Urinary bladder (tissue), 3 donors: ENCODE measurements at regions not wholly inside any gene's neighbourhood (a gene's known extent, or its start where the extent isn't known, plus 50 kb on each side); places are given as distances from the start of the nearest gene placed in this dataset.
A peak's percentile ranks its signal among the peaks of the same experiment; 100 is the strongest.

Source experiments
- DNase-seq: peaks from one replicate; pipeline ENCODE4 v3.0.0-alpha.2; 2015; ENCODE audit errors: extremely low spot score
- H3K27ac ChIP-seq: one replicate; pipeline ENCODE4 v1.5.1; 2013; ENCODE audit warnings: low read depth, mild to moderate bottlenecking, moderate library complexity
- H3K36me3 ChIP-seq: one replicate; pipeline ENCODE4 v1.6.1; 2013; ENCODE audit warnings: mild to moderate bottlenecking, moderate library complexity; ENCODE audit not compliant: insufficient read depth
- H3K4me1 ChIP-seq: one replicate; pipeline ENCODE4 v1.6.1; 2013; ENCODE audit warnings: mild to moderate bottlenecking, moderate library complexity; ENCODE audit not compliant: insufficient read depth
- H3K4me3 ChIP-seq: one replicate; pipeline ENCODE4 v1.5.1; 2013; ENCODE audit warnings: low read depth, low read length
- WGBS: extraction: QIAGEN DNeasy Blood & Tissue Kit; methylation state at CpG from one replicate; pipeline ENCODE4 v1.1.7; 2013; 5-methylcytosine and 5-hydroxymethylcytosine counted together
- donor health status: healthy with polysubstance abuse.
- donor health status: healthy.

GRCh38 chr13:86095351-86095750 is 296.1 kb upstream of the SLITRK6 start:
- Histone ChIP-seq H3K36me3 (no peaks in the 10 kb centered on the region), H3K4me1 (no peaks in the 10 kb centered on the region), H3K4me3 (no peak overlapping the region), H3K27ac (no peak overlapping the region)
- no peak for DNase-seq
- 72% methylated on average over 3 of the region's 3 CpGs for WGBS

GRCh38 chr13:86090181-86090580 is 291.0 kb upstream of the SLITRK6 start:
- DNase-seq, result no peak
- 31% methylated on average over 2 of the region's 2 CpGs for WGBS
- Histone ChIP-seq H3K4me1 (no peaks in the 10 kb centered on the region), H3K27ac (no peak overlapping the region), H3K4me3 (no peak overlapping the region), H3K36me3 (no peaks in the 10 kb centered on the region)

- Histone ChIP-seq H3K4me1 (no peaks in the 10 kb centered on the region), H3K27ac (no peak overlapping the region), H3K36me3 (no peaks in the 10 kb centered on the region), H3K4me3 (no peak overlapping the region)
- DNase-seq, result no peak
Observed at GRCh38 chr13:86087244-86087643, 288.0 kb upstream of the SLITRK6 start.

GRCh38 chr13:86085890-86086289 is 286.7 kb upstream of the SLITRK6 start:
- H3K4me1 ChIP-seq, result no peaks in the 10 kb centered on the region
- no peak overlapping the region for H3K27ac ChIP-seq
- no peak overlapping the region for H3K4me3 ChIP-seq
- H3K36me3 ChIP-seq, result no peaks in the 10 kb centered on the region
- no peak for DNase-seq

GRCh38 chr13:86082121-86082520 is 282.9 kb upstream of the SLITRK6 start:
- DNase-seq, result no peak
- Histone ChIP-seq H3K36me3 (no peaks in the 10 kb centered on the region), H3K27ac (no peak overlapping the region), H3K4me1 (no peaks in the 10 kb centered on the region), H3K4me3 (no peak overlapping the region)

GRCh38 chr13:86080340-86080995 is 281.2 kb upstream of the SLITRK6 start:
- Histone ChIP-seq H3K36me3 (no peaks in the 10 kb centered on the region), H3K4me3 (no peak overlapping the region), H3K27ac (no peak overlapping the region), H3K4me1 (no peaks in the 10 kb centered on the region)
- DNase-seq, result no peak
- 67% methylated on average over 2 of the region's 2 CpGs for WGBS

GRCh38 chr13:86066611-86067365 is 267.6 kb upstream of the SLITRK6 start:
- WGBS, result 58% methylated on average over 4 of the region's 4 CpGs
- Histone ChIP-seq H3K36me3 (no peaks in the 10 kb centered on the region), H3K27ac (no peak overlapping the region), H3K4me1 (no peaks in the 10 kb centered on the region), H3K4me3 (no peak overlapping the region)
- no peak for DNase-seq

GRCh38 chr13:86052141-86052540 is 252.9 kb upstream of the SLITRK6 start:
- Histone ChIP-seq H3K4me1 (no peaks in the 10 kb centered on the region), H3K27ac (no peak overlapping the region), H3K36me3 (no peaks in the 10 kb centered on the region), H3K4me3 (no peak overlapping the region)
- WGBS, result 80% methylated on average over 3 of the region's 3 CpGs
- DNase-seq, result no peak

GRCh38 chr13:86051134-86052103 is 252.2 kb upstream of the SLITRK6 start:
- H3K4me1 ChIP-seq, result no peaks in the 10 kb centered on the region
- no peak overlapping the region for H3K27ac ChIP-seq
- no peak overlapping the region for H3K4me3 ChIP-seq
- 72% methylated on average over 5 of the region's 5 CpGs for WGBS
- no peak for DNase-seq
- H3K36me3 ChIP-seq, result no peaks in the 10 kb centered on the region

- Histone ChIP-seq H3K4me1 (no peaks in the 10 kb centered on the region), H3K4me3 (no peak overlapping the region), H3K36me3 (no peaks in the 10 kb centered on the region), H3K27ac (no peak overlapping the region)
- DNase-seq, result no peak
- WGBS, result 82% methylated on average over 3 of the region's 3 CpGs
Observed at GRCh38 chr13:86038490-86038889, 239.3 kb upstream of the SLITRK6 start.

GRCh38 chr13:86020351-86021002 is 221.3 kb upstream of the SLITRK6 start:
- no peaks in the 10 kb centered on the region for H3K36me3 ChIP-seq
- H3K4me1 ChIP-seq, result no peaks in the 10 kb centered on the region
- H3K27ac ChIP-seq, result no peak overlapping the region
- whole genome bisulfite sequencing, result 7% methylated on average over 3 of the region's 3 CpGs
- DNase-seq, result peak; percentile 62
- H3K4me3 ChIP-seq, result no peak overlapping the region

- WGBS, result 19% methylated on average over 2 of the region's 2 CpGs
- no peak for DNase-seq
- Histone ChIP-seq H3K4me1 (no peaks in the 10 kb centered on the region), H3K4me3 (no peak overlapping the region), H3K27ac (no peak overlapping the region), H3K36me3 (no peaks in the 10 kb centered on the region)
Observed at GRCh38 chr13:86006317-86006716, 207.1 kb upstream of the SLITRK6 start.

GRCh38 chr13:86003029-86003428 is 203.8 kb upstream of the SLITRK6 start:
- Histone ChIP-seq H3K27ac (no peak overlapping the region), H3K36me3 (no peaks in the 10 kb centered on the region), H3K4me1 (no peaks in the 10 kb centered on the region), H3K4me3 (no peak overlapping the region)
- 61% methylated on average over 2 of the region's 2 CpGs for WGBS
- no peak for DNase-seq
